Liver (tissue), 8 donors: ENCODE measurements at regions not wholly inside any gene's neighbourhood (a gene's known extent, or its start where the extent isn't known, plus 50 kb on each side); places are given as distances from the start of the nearest gene placed in this dataset.

ENCODE experiments used
- DNase-seq: peaks from one replicate; pipeline ENCODE4 v3.0.0-alpha.2; 2017; ENCODE audit warnings: low spot score
- H3K27ac ChIP-seq, 2 donors: one replicate each; pipeline ENCODE4 v1.7.0; 2013; ENCODE audit warnings: inconsistent platforms in 2 of 2, low read length in 2 of 2, control low read depth in 1 of 2, low read depth in 1 of 2, mild to moderate bottlenecking in 1 of 2
- H3K27me3 ChIP-seq, 4 donors: one replicate each; pipeline versions ENCODE4 v1.6.1 to v1.7.0; 2013; ENCODE audit warnings: low read length in 3 of 4, inconsistent platforms in 1 of 4, mild to moderate bottlenecking in 1 of 4, moderate library complexity in 1 of 4; ENCODE audit not compliant: control insufficient read depth in 4 of 4, insufficient read depth in 4 of 4
- H3K36me3 ChIP-seq, 4 donors: one replicate each; pipeline versions ENCODE4 v1.6.1 to v1.7.0; 2013; ENCODE audit warnings: low read length in 3 of 4, mild to moderate bottlenecking in 3 of 4, low read depth in 1 of 4, moderate library complexity in 1 of 4; ENCODE audit not compliant: control insufficient read depth in 4 of 4, insufficient read depth in 3 of 4
- H3K4me1 ChIP-seq, 4 donors: one replicate each; pipeline versions ENCODE4 v1.6.1 to v1.7.0; 2013; ENCODE audit warnings: low read length in 3 of 4, mild to moderate bottlenecking in 3 of 4, moderate library complexity in 1 of 4; ENCODE audit not compliant: control insufficient read depth in 4 of 4, insufficient read depth in 4 of 4
- H3K4me3 ChIP-seq, 3 donors: one replicate each; pipeline versions ENCODE4 v1.6.1 to v1.7.0; 2013; ENCODE audit warnings: low read length in 3 of 3, control low read depth in 1 of 3, low read depth in 1 of 3, mild to moderate bottlenecking in 1 of 3
- H3K9ac ChIP-seq, 2 donors: one replicate each; pipeline ENCODE4 v1.7.0; 2013; ENCODE audit warnings: low read length in 2 of 2, mild to moderate bottlenecking in 2 of 2, moderate library complexity in 2 of 2, control low read depth in 1 of 2, low read depth in 1 of 2
- H3K9me3 ChIP-seq, 4 donors: one replicate each; pipeline versions ENCODE4 v1.6.1 to v1.7.0; 2013; ENCODE audit warnings: low read length in 3 of 4; ENCODE audit not compliant: control insufficient read depth in 4 of 4
- ATF3 ChIP-seq: IDR thresholded peaks from 2 replicates; pipeline ENCODE4 v1.6.1; 2016; ENCODE audit warnings: antibody characterized with exemption
- CTCF ChIP-seq: fragments of 150-350 bp; IDR thresholded peaks from 2 replicates; pipeline ENCODE4 v1.5.1; 2017; ENCODE audit warnings: improper control_type of control experiment, low read depth, low read length; ENCODE audit not compliant: missing input control
- EGR1 ChIP-seq, 2 donors: IDR thresholded peaks; 2 replicates each; pipeline ENCODE4 v1.6.1; 2016 to 2018; ENCODE audit warnings: antibody characterized with exemption in 2 of 2, low read depth in 2 of 2
- FOXA1 ChIP-seq: IDR thresholded peaks from 2 replicates; pipeline ENCODE4 v1.6.1; 2016; ENCODE audit warnings: antibody characterized with exemption
- FOXA2 ChIP-seq: IDR thresholded peaks from 2 replicates; pipeline ENCODE4 v1.6.1; 2016; ENCODE audit warnings: antibody characterized with exemption
- GABPA ChIP-seq, 2 donors: IDR thresholded peaks in 1 of 2; conservative IDR thresholded peaks in 1 of 2; 2 replicates each; pipeline ENCODE4 v1.6.1; 2016; ENCODE audit warnings: antibody characterized with exemption in 2 of 2, mild to moderate bottlenecking in 1 of 2, moderate library complexity in 1 of 2
- HNF4A ChIP-seq, 2 donors: conservative IDR thresholded peaks; 2 replicates each; pipeline ENCODE4 v1.6.1; 2016; ENCODE audit warnings: antibody characterized with exemption in 2 of 2, mild to moderate bottlenecking in 2 of 2
- HNF4G ChIP-seq: IDR thresholded peaks from 2 replicates; pipeline ENCODE4 v1.6.1; 2016; ENCODE audit warnings: antibody characterized with exemption
- JUND ChIP-seq, 2 donors: IDR thresholded peaks; 2 replicates each; pipeline ENCODE4 v1.6.1; 2016; ENCODE audit warnings: antibody characterized with exemption in 2 of 2
- MAX ChIP-seq: IDR thresholded peaks from 2 replicates; pipeline ENCODE4 v1.6.1; 2016; ENCODE audit warnings: antibody characterized with exemption
- NR2F2 ChIP-seq: IDR thresholded peaks from 2 replicates; pipeline ENCODE4 v1.6.1; 2016; ENCODE audit warnings: antibody characterized with exemption
- RAD21 ChIP-seq, 2 donors: IDR thresholded peaks; 2 replicates each; pipeline ENCODE4 v1.6.1; 2016; ENCODE audit warnings: antibody characterized with exemption in 2 of 2, mild to moderate bottlenecking in 2 of 2
- REST ChIP-seq: IDR thresholded peaks from 2 replicates; pipeline ENCODE4 v1.6.1; 2016; ENCODE audit warnings: antibody characterized with exemption, mild to moderate bottlenecking
- RXRA ChIP-seq, 2 donors: IDR thresholded peaks; 2 replicates each; pipeline ENCODE4 v1.6.1; 2017 to 2018; ENCODE audit warnings: antibody characterized with exemption in 2 of 2, mild to moderate bottlenecking in 1 of 2
- SP1 ChIP-seq: IDR thresholded peaks from 2 replicates; pipeline ENCODE4 v1.6.1; 2018; ENCODE audit warnings: antibody characterized with exemption, mild to moderate bottlenecking
- TAF1 ChIP-seq: conservative IDR thresholded peaks from 2 replicates; pipeline ENCODE4 v1.6.1; 2016; ENCODE audit warnings: antibody characterized with exemption, mild to moderate bottlenecking
- YY1 ChIP-seq: IDR thresholded peaks from 2 replicates; pipeline ENCODE4 v1.6.1; 2016; ENCODE audit warnings: antibody characterized with exemption, mild to moderate bottlenecking
- ZBTB33 ChIP-seq: IDR thresholded peaks from 2 replicates; pipeline ENCODE4 v1.6.1; 2016; ENCODE audit warnings: antibody characterized with exemption
- WGBS: extraction: QIAGEN DNeasy Blood & Tissue Kit; methylation state at CpG from one replicate; pipeline ENCODE4 v1.1.7; 2013; 5-methylcytosine and 5-hydroxymethylcytosine counted together
- donor health status: healthy.
- donor health status: healthy.
- donor health status: healthy.
- donor health status: healthy.
- donor health status: healthy.

GRCh38 chr10:30199376-30200016, 140.1 kb upstream of the JCAD start:
- H3K9me3 ChIP-seq = peaks cover 0 to 9% (median 3%) of the 10 kb centered on the region in 4 donors

More at GRCh38 chr10:30199376-30200016, 140.1 kb upstream of the JCAD start:
- H3K36me3 ChIP-seq = no peaks in the 10 kb centered on the region
- H3K27ac ChIP-seq = no peak overlapping the region
- H3K4me1 ChIP-seq = no peaks in the 10 kb centered on the region
- no peak overlapping the region for H3K4me3 ChIP-seq
- 69% methylated on average over 6 of the region's 6 CpGs for WGBS
- DNase-seq = no peak
- no peaks in the 10 kb centered on the region for H3K27me3 ChIP-seq
- TF ChIP-seq EGR1 (IDR thresholded peaks at IDR 0.05; ENCODE audit: low read depth in 2 of 2) (no peak), CTCF (no peak), YY1 (no peak), SP1 (no peak), REST (no peak), HNF4A (conservative IDR thresholded peaks at IDR 0.05) (no peak), NR2F2 (no peak), MAX (no peak), ZBTB33 (no peak), FOXA2 (no peak), JUND (IDR thresholded peaks at IDR 0.05) (no peak), FOXA1 (no peak), RXRA (IDR thresholded peaks at IDR 0.05) (no peak), TAF1 (no peak), HNF4G (no peak), GABPA (IDR thresholded peaks at IDR 0.05 in 1 of 2, conservative IDR thresholded peaks at IDR 0.05 in 1 of 2) (no peak), RAD21 (IDR thresholded peaks at IDR 0.05) (no peak), ATF3 (no peak)
- no peak overlapping the region for H3K9ac ChIP-seq
